Stimulated activated CD4-positive, alpha-beta T cell treated with anti-CD3 and anti-CD28 coated beads, Interleukin-1b, Interleukin-23, amount 100 ng/mL, for 1 hour (primary cell): ENCODE measurements at regions not wholly inside any gene's neighbourhood (a gene's known extent, or its start where the extent isn't known, plus 50 kb on each side); places are given as distances from the start of the nearest gene placed in this dataset.

Experiments used
- DNase-seq, 2 donors: peaks; one replicate each; pipeline ENCODE4 v3.0.0-alpha.2; 2020; ENCODE audit warnings: low read depth in 2 of 2

GRCh38 chr10:111506266-111507034, 429.6 kb downstream of the ADRA2A start:
- DNase-seq: no peak

GRCh38 chr10:111511751-111512150, 434.9 kb downstream of the ADRA2A start:
- no peak for DNase-seq

GRCh38 chr10:111515264-111515663, 438.4 kb downstream of the ADRA2A start:
- no peak for DNase-seq

- no peak for DNase-seq
These were observed 438.9 kb downstream of the ADRA2A start for GRCh38 chr10:111515706-111516105.

- no peak for DNase-seq
These were observed 439.3 kb downstream of the ADRA2A start for GRCh38 chr10:111516144-111516543.

GRCh38 chr10:111522141-111522540, 445.3 kb downstream of the ADRA2A start:
- no peak for DNase-seq

GRCh38 chr10:111522551-111522950, 445.7 kb downstream of the ADRA2A start:
- no peak for DNase-seq

GRCh38 chr10:111523016-111523415, 446.2 kb downstream of the ADRA2A start:
- no peak for DNase-seq

- DNase-seq: no peak
These were observed 447.3 kb downstream of the ADRA2A start for GRCh38 chr10:111524134-111524533.

- no peak for DNase-seq
These were observed 448.9 kb downstream of the ADRA2A start for GRCh38 chr10:111525696-111526095.

GRCh38 chr10:111531690-111532089, 454.9 kb downstream of the ADRA2A start:
- no peak for DNase-seq

- no peak for DNase-seq
These were observed 455.3 kb downstream of the ADRA2A start for GRCh38 chr10:111532139-111532538.

- DNase-seq: no peak
These were observed 462.4 kb downstream of the ADRA2A start for GRCh38 chr10:111539246-111539645.

GRCh38 chr10:111543854-111544253, 467.0 kb downstream of the ADRA2A start:
- DNase-seq: no peak

- no peak for DNase-seq
These were observed 469.2 kb downstream of the ADRA2A start for GRCh38 chr10:111545861-111546605.

- no peak for DNase-seq
These were observed 471.4 kb downstream of the ADRA2A start for GRCh38 chr10:111548084-111548726.

GRCh38 chr10:111551001-111551400, 474.2 kb downstream of the ADRA2A start:
- no peak for DNase-seq

GRCh38 chr10:111556666-111557065, 479.8 kb downstream of the ADRA2A start:
- DNase-seq: no peak

GRCh38 chr10:111558211-111558610, 481.4 kb downstream of the ADRA2A start:
- no peak for DNase-seq

GRCh38 chr10:111560027-111560426, 483.2 kb downstream of the ADRA2A start:
- no peak for DNase-seq

- DNase-seq: no peak
These were observed 484.3 kb downstream of the ADRA2A start for GRCh38 chr10:111561124-111561523.

- DNase-seq: no peak
These were observed 488.7 kb downstream of the ADRA2A start for GRCh38 chr10:111565542-111565941.

GRCh38 chr10:111578076-111578475, 501.2 kb downstream of the ADRA2A start:
- DNase-seq: no peak
